ENCODE measurements at regions not wholly inside any gene's neighbourhood (a gene's known extent, or its start where the extent isn't known, plus 50 kb on each side); places are given as distances from the start of the nearest gene placed in this dataset.

DNA sequence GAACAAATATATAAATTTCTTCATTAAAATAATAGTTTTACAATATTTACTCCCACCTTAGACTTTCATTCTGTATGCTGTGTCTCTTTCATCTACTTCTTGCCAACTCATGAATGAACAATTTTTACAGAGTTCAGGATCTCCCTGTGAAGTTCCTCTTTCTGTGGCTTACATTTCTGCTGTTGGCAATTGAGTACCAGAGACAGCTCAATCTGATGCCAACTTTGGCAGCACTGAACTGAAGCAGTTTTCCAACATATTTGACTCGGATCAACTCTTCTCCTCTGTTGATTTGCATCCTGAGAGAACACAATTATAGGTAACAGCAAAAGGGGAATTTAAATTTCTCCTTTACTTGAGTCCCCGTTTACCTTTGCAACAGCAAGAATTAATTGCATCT lies 1262.2 kb downstream of the EFNA5 start:
- no peak for TF ChIP-seq GATA3 (IDR thresholded peaks at IDR 0.05; ENCODE audit: low read depth, low read length)
- TF ChIP-seq GATA2 (IDR thresholded peaks at IDR 0.05; ENCODE audit: low read depth, low read length), result no peak

DNA sequence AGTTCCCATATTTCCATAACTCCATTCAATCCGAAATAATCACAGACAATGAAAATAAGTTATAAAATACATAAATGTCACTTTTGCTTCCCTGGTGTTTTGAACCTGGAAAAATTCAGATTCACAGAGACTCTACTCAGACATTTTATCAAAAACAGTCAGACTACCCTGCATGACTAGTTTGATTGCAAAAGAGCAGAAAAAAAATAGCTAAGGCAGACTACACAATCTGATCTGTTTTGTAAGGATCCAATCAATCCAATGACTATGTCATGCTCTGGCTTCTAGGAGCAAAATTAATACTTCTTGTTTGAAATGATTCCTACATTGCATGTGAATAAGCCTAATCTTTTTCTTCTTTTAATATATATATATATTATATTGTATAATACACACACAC lies 1262.6 kb downstream of the EFNA5 start:
- TF ChIP-seq GATA3 (IDR thresholded peaks at IDR 0.05; ENCODE audit: low read depth, low read length) (no peak), GATA2 (IDR thresholded peaks at IDR 0.05; ENCODE audit: low read depth, low read length) (no peak)

DNA sequence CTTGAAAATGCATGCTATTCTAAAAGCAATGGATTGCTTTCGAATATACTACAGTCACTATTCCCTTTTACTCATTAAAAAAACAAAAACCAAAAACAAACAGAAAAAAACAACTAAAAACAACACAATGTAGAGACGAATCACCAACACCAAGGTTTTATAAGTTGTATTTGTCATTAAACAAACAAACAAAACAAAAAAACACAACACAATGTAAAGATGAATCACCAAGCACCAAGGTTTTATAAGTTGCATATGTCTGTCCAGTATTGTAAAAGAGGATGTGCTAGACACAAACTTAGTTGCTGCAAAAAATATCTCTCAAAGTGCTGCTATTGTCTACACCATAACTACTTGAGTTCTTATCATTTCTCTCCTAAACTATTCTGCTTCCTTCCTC lies 1269.2 kb downstream of the EFNA5 start:
- TF ChIP-seq GATA3 (IDR thresholded peaks at IDR 0.05; ENCODE audit: low read depth, low read length) (no peak), GATA2 (IDR thresholded peaks at IDR 0.05; ENCODE audit: low read depth, low read length) (no peak)

DNA sequence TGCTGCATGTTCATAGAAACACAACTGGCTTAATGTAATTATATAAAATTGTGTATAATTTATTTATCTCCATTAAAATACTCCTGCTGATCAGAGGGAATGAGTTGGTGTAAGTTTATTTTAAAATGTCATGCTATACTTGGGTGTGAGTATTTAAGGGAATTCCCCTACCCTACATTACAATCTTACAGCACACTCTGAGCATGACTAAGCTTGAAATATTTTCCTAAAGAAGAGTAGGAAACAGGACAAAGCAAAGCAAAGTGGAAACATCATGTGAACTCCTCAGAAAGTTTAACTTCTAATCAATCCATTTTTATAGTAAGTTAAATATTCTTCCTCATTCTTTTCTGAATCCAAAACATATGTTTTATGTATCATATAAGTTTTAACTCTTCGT lies 1271.3 kb downstream of the EFNA5 start:
- TF ChIP-seq GATA3 (IDR thresholded peaks at IDR 0.05; ENCODE audit: low read depth, low read length) (no peak), GATA2 (IDR thresholded peaks at IDR 0.05; ENCODE audit: low read depth, low read length) (no peak)

DNA sequence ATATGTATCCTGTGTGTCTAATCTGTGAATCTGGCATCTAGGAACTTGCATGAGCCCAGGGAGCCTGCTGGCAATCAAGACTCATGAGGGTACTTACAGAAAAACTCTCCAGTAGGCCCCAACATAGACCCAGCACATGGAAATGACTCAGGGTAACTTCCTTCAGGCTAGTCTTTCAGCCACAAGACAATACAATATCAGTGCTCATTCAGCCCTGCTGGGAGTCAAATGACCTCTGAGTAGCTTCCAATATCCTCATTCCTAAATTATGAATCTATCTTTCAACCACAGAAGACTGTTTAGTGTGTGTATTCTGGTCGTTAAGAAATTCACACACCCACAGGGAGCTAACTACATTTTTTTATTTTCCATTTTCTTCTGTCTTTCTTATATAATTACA lies 1273.0 kb downstream of the EFNA5 start:
- TF ChIP-seq GATA2 (IDR thresholded peaks at IDR 0.05; ENCODE audit: low read depth, low read length), result no peak
- TF ChIP-seq GATA3 (IDR thresholded peaks at IDR 0.05; ENCODE audit: low read depth, low read length), result no peak

DNA sequence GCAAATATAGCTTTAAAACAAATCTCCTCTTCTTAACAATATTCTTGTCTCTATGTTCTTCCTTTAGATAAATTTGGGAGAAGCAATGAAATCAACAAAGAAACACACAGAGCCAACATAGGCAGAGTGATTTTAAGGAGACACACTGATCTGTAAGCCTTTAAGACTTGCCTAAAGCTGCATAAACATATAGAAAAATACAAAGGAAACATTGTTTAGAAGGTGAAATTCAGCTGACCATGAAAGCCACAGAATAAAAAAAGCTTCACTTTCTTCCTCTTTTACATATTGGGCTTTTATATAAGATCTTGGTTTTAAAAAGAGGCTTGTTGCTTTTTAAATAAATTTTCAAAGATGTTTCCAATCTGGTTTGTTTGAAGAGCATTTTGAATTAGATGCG lies 1277.5 kb downstream of the EFNA5 start:
- TF ChIP-seq GATA3 (IDR thresholded peaks at IDR 0.05; ENCODE audit: low read depth, low read length), result no peak

DNA sequence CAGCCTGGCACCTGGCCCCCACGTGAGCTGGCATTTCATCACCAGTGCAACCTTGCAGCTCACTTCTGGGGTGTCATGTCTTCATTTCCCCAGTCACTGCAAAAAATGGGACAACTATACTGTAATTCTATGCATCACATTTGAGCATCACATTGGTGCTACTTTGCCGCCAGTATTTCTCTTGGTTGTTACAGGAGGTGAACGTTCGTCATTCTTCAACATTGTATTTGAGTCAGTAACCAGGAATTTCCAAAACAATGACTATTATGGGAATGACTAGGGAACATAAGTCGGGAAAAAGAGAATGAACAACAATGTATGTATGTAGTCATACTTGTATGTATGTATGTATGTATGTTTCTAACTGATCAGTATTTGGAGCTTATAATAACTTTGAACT lies 1278.0 kb downstream of the EFNA5 start:
- TF ChIP-seq GATA3 (IDR thresholded peaks at IDR 0.05; ENCODE audit: low read depth, low read length), result no peak
- no peak for TF ChIP-seq GATA2 (IDR thresholded peaks at IDR 0.05; ENCODE audit: low read depth, low read length)

DNA sequence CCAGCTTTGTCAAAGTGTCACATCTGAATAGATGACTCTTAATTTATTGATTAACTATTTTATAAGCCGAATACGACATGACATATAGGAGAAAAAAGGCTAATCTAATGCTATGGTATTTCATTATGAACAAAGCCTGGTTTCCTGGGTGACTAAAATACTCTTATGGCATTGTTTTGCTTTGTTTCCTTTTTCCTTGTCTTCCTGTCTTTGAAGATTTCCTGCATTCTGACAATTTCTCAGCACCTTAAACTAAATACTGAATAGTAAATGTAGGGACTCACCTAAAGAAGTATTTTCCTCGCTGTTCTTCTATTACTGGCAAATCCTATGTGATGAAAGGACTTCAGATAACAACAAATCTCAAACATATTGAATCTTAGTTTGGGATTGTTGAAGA lies 1284.5 kb downstream of the EFNA5 start:
- no peak for TF ChIP-seq GATA3 (IDR thresholded peaks at IDR 0.05; ENCODE audit: low read depth, low read length)
- TF ChIP-seq GATA2 (IDR thresholded peaks at IDR 0.05; ENCODE audit: low read depth, low read length), result no peak

DNA sequence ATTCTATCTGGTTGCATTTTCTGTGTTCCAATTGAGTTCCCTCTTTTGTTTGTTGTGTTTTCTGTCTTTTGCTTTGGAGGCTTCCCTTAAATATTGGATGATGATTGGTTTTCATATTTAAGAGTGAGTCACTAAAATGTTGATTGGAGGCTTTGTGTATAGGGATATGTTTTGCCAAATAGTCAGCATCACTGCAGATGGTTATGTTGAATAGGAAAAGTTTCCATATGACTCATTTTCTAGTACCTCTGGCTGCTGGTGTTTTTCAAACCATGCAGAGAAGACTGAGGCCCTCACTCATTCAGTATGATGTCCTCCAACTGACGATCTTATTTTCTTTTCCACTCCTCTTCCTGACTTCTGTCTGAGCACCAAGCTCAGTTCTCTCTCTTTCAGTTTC lies 1290.0 kb downstream of the EFNA5 start:
- TF ChIP-seq GATA2 (IDR thresholded peaks at IDR 0.05; ENCODE audit: low read depth, low read length) (no peak), GATA3 (IDR thresholded peaks at IDR 0.05; ENCODE audit: low read depth, low read length) (no peak)

DNA sequence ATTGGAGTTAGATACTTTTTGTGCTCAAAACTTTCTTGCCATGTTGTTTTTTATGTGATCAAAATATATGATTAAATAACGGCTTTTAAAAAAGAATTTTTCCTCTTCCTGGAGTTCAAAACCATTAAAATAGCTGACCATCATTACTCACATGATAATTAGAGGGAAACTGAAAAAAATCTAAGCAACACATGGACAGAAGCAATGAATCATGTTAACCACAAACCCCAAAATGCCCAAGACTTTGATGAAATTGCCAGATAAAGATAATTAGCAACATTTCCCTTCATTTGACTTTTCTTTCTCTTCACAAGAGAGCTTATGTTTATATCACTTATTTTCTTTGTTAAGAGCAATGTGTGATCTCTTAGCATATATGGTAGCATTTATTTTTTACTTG lies 1294.2 kb downstream of the EFNA5 start:
- TF ChIP-seq GATA3 (IDR thresholded peaks at IDR 0.05; ENCODE audit: low read depth, low read length) (no peak), GATA2 (IDR thresholded peaks at IDR 0.05; ENCODE audit: low read depth, low read length) (no peak)

DNA sequence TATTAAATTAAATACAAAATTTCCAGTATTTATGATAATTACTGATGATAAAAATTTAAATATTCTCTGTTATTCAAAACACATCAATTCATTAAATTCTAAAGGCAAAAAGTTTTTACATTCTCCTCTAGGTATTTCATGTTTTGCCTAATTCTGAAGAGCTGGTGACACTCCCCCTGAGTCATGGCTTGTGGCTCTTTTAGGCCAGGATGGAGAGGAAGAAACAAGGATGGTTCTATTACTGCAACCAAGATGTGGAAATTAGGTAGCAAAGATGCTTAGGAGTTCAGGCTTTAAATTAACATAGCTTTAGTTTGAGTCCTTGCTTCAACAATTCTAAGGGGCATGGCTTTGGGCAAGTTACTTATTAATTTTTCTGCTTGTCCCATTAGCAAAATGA lies 1295.8 kb downstream of the EFNA5 start:
- TF ChIP-seq GATA2 (IDR thresholded peaks at IDR 0.05; ENCODE audit: low read depth, low read length), result no peak
- no peak for TF ChIP-seq GATA3 (IDR thresholded peaks at IDR 0.05; ENCODE audit: low read depth, low read length)

DNA sequence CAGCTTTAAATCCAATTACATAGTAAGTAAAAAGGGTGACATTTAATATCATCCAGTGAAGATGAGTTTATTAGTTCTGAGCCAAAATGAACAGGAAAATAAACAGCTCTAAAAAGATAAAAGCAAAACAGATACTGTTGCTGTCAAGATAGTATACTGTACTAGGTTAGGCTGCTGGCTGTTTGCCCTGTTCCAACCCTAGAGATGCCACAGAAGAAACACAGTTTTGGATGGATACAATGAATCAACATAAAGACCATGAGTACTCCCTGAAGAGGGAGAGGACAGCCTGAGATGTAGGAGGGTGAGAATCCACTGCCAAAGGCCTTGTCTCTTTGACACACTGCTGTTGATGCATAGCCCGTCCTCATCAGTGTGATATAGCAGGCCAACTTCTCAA lies 1302.7 kb downstream of the EFNA5 start:
- no peak for TF ChIP-seq GATA3 (IDR thresholded peaks at IDR 0.05; ENCODE audit: low read depth, low read length)
- TF ChIP-seq GATA2 (IDR thresholded peaks at IDR 0.05; ENCODE audit: low read depth, low read length), result no peak

DNA sequence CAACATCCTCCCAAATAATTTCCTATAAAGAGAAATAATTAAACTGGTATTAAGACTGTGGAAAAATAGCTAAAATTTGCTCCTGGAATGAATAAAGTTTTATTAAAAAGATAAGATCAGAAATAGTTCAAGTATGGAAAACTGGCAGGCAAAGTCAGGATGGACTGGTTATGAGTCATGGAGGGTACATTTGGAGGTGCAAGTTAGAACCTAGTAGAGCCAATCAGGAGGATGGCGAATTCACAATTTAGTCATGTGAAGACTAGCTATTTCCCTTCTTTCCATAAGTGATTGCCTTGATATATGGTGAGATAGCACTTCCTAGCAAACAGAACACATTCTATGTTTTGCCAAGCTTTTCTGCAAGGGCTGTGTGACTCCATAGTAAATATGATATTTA lies 1303.5 kb downstream of the EFNA5 start:
- TF ChIP-seq GATA2 (IDR thresholded peaks at IDR 0.05; ENCODE audit: low read depth, low read length), result no peak
- TF ChIP-seq GATA3 (IDR thresholded peaks at IDR 0.05; ENCODE audit: low read depth, low read length), result no peak

DNA sequence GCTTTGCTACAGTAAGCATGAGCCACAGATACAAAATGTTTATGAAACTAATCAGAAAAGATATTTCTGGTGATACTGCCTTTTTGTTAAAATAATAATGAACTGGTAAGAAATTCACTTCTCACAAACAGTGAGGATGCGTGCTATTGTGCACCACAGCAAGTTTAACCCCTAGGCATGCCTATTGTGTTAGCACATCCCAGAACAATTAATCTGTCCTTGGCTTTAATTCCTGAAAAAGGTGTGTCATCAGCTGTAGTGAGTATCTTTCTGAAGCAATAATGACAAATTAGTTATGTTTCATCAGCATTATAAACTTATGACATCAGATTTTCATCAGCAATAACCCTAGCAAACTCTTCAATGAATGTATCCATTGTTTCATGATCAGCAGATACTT lies 1307.2 kb downstream of the EFNA5 start:
- TF ChIP-seq GATA2 (IDR thresholded peaks at IDR 0.05; ENCODE audit: low read depth, low read length) (no peak), GATA3 (IDR thresholded peaks at IDR 0.05; ENCODE audit: low read depth, low read length) (no peak)

DNA sequence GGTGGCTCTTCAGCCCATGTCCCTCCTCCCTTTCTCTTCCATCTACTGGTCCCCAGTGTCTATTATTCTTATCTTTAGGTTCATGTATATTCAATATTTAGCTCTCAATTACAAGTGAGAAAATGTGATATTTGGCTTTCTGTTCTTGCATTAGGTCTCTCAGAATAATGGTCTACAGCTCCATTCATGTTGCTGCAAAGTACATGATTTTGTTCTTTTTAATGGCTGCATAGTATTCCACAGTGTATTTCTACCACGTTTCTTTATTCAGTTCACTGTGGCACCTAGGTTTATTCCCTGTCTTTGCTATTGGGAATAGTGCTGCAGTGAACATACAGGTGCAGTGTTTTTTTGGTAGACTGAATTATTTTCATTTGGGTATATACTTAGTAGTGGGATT lies 1308.8 kb downstream of the EFNA5 start:
- no peak for TF ChIP-seq GATA2 (IDR thresholded peaks at IDR 0.05; ENCODE audit: low read depth, low read length)
- no peak for TF ChIP-seq GATA3 (IDR thresholded peaks at IDR 0.05; ENCODE audit: low read depth, low read length)

DNA sequence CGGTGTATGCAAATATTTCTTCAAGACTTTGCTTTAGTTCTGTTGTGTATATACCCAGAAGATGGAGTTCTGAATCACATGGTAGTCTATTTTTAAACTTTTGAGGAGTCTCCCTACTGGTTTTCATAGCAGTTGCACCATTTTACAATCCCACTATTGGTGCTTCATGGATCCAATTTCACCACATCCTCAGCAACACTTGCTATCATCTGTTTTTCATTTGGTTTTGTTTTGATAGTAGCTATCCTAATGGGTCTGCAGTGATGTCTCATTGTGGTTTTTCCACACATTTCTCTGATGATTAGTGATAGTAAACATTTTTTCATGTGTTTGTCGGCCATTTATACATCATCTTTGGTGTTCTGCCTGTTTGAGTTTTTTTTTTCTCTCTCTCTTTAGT lies 1339.3 kb downstream of the EFNA5 start:
- TF ChIP-seq GATA2 (IDR thresholded peaks at IDR 0.05; ENCODE audit: low read depth, low read length) (no peak), GATA3 (IDR thresholded peaks at IDR 0.05; ENCODE audit: low read depth, low read length) (no peak)
